IPS DF 6.9 (cell line): ENCODE measurements at regions not wholly inside any gene's neighbourhood (a gene's known extent, or its start where the extent isn't known, plus 50 kb on each side); places are given as distances from the start of the nearest gene placed in this dataset.

Source experiments
- DNase-seq: peaks from one replicate; pipeline ENCODE4 v3.0.0-alpha.2; 2013; ENCODE audit warnings: low read depth, low spot score
- H3K27ac ChIP-seq: one replicate; pipeline ENCODE4 v1.5.1; 2013; ENCODE audit warnings: low read length, control low read depth
- H3K27me3 ChIP-seq: 2 replicates; pipeline ENCODE4 v1.6.1; 2013; ENCODE audit warnings: mild to moderate bottlenecking, low read length; ENCODE audit not compliant: control insufficient read depth, insufficient read depth
- H3K36me3 ChIP-seq: 2 replicates; pipeline ENCODE4 v1.6.1; 2013; ENCODE audit warnings: low read length; ENCODE audit not compliant: control insufficient read depth, insufficient read depth
- H3K4me1 ChIP-seq: 2 replicates; pipeline ENCODE4 v1.6.1; 2013; ENCODE audit warnings: low read length; ENCODE audit not compliant: control insufficient read depth, insufficient read depth
- H3K4me3 ChIP-seq: 2 replicates; pipeline ENCODE4 v1.5.1; 2013; ENCODE audit warnings: mild to moderate bottlenecking, low read length
- H3K9me3 ChIP-seq: 2 replicates; pipeline ENCODE4 v1.6.1; 2013; ENCODE audit warnings: low read length, inconsistent platforms; ENCODE audit not compliant: control insufficient read depth, insufficient read depth
- WGBS: extraction: QIAGEN DNeasy Blood & Tissue Kit; methylation state at CpG from one replicate; pipeline ENCODE4 v1.1.7; 2013; ENCODE audit warnings: mixed read lengths, missing lambda C conversion rate; ENCODE audit not compliant: insufficient read length, insufficient coverage; 5-methylcytosine and 5-hydroxymethylcytosine counted together

GRCh38 chr2:18005411-18005810, 126.9 kb downstream of the KCNS3 start:
- WGBS = no CpG with 5 or more reads among the region's 1 CpG
- Histone ChIP-seq H3K36me3 (no peaks in the 10 kb centered on the region), H3K4me3 (no peak overlapping the region), H3K9me3 (no peaks in the 10 kb centered on the region), H3K4me1 (no peaks in the 10 kb centered on the region), H3K27ac (no peak overlapping the region), H3K27me3 (no peaks in the 10 kb centered on the region)
- DNase-seq = no peak

GRCh38 chr2:18001671-18002070, 123.2 kb downstream of the KCNS3 start:
- Histone ChIP-seq H3K27me3 (no peaks in the 10 kb centered on the region), H3K27ac (no peak overlapping the region), H3K4me1 (no peaks in the 10 kb centered on the region), H3K36me3 (no peaks in the 10 kb centered on the region), H3K9me3 (no peaks in the 10 kb centered on the region; the same call in 1 of the 2 replicates), H3K4me3 (no peak overlapping the region)
- no peak for DNase-seq
- no CpG with 5 or more reads among the region's 4 CpGs for WGBS

GRCh38 chr2:17996978-17997377, 118.5 kb downstream of the KCNS3 start:
- Histone ChIP-seq H3K27ac (no peak overlapping the region), H3K9me3 (no peaks in the 10 kb centered on the region; the same call in 1 of the 2 replicates), H3K27me3 (no peaks in the 10 kb centered on the region), H3K36me3 (no peaks in the 10 kb centered on the region), H3K4me1 (no peaks in the 10 kb centered on the region), H3K4me3 (no peak overlapping the region)
- DNase-seq = no peak
- no CpG with 5 or more reads among the region's 3 CpGs for WGBS

GRCh38 chr2:17995593-17995992, 117.1 kb downstream of the KCNS3 start:
- Histone ChIP-seq H3K36me3 (no peaks in the 10 kb centered on the region), H3K27ac (no peak overlapping the region), H3K9me3 (no peaks in the 10 kb centered on the region; the same call in 1 of the 2 replicates), H3K4me3 (no peak overlapping the region), H3K27me3 (no peaks in the 10 kb centered on the region), H3K4me1 (no peaks in the 10 kb centered on the region)
- no peak for DNase-seq
- no CpG with 5 or more reads among the region's 5 CpGs for WGBS
